HEK293 (cell line): ENCODE measurements at regions not wholly inside any gene's neighbourhood (a gene's known extent, or its start where the extent isn't known, plus 50 kb on each side); places are given as distances from the start of the nearest gene placed in this dataset.

ENCODE experiments used
- CTCF ChIA-PET: fragments of 350-600 bp; formaldehyde crosslinking; extraction: SDS; loops from one replicate; lab custom pipeline; 2021; ENCODE audit warnings: antibody characterized with exemption; lab: Yijun Ruan, JAX
- POLR2A ChIA-PET: fragments of 300-600 bp; formaldehyde crosslinking; extraction: SDS; loops from one replicate; lab custom pipeline; 2020; ENCODE audit warnings: antibody characterized with exemption, inconsistent platforms; lab: Yijun Ruan, JAX
- H3K27ac ChIP-seq: fragments of 200-500 bp; sonication (Bioruptor generic); 2 replicates; pipeline ENCODE4 v1.5.1; 2014; ENCODE audit warnings: low read depth, low read length, control low read depth, inconsistent platforms; ENCODE audit errors: extremely low read depth
- H3K36me3 ChIP-seq, 2 experiments: fragments of 200-500 bp in 1 of 2; sonication (Bioruptor generic) in 1 of 2; 1 replicate in 1 of 2; 2 replicates in 1 of 2; pipeline ENCODE4 v1.5.1; 2014 to 2017; ENCODE audit warnings: inconsistent platforms in 2 of 2, low read length in 2 of 2; ENCODE audit not compliant: control insufficient read depth in 2 of 2, insufficient read depth in 1 of 2
- H3K4me1 ChIP-seq: fragments of 200-500 bp; sonication (Bioruptor generic); 2 replicates; pipeline ENCODE4 v1.5.1; 2014; ENCODE audit warnings: mild to moderate bottlenecking, low read length, inconsistent platforms; ENCODE audit not compliant: control insufficient read depth, insufficient read depth
- H3K4me3 ChIP-seq: 2 replicates; pipeline ENCODE4 v1.5.1; 2011; ENCODE audit warnings: low read depth, mild to moderate bottlenecking, control low read depth, low read length, moderate library complexity
- H3K9me3 ChIP-seq: fragments of 200-500 bp; sonication (Bioruptor generic); 2 replicates; pipeline ENCODE4 v1.5.1; 2014; ENCODE audit warnings: low read depth, low read length, inconsistent platforms; ENCODE audit not compliant: control insufficient read depth, insufficient read depth
- BCL11A ChIP-seq: fragments of 450-650 bp; formaldehyde crosslinking; IDR thresholded peaks from 2 replicates; pipeline ENCODE4 v1.5.1; 2016; ENCODE audit warnings: low read depth, missing biosample characterization, missing genetic modification characterization
- BCL11B ChIP-seq: fragments of 450-650 bp; formaldehyde crosslinking; IDR thresholded peaks from 2 replicates; pipeline ENCODE4 v1.5.1; 2016; ENCODE audit warnings: low read depth, missing biosample characterization, missing genetic modification characterization
- IKZF3 ChIP-seq: fragments of 450-650 bp; IDR thresholded peaks from 2 replicates; pipeline ENCODE4 v1.5.0; 2018; ENCODE audit warnings: missing biosample characterization, mild to moderate bottlenecking, missing genetic modification characterization, moderate library complexity
- KLF7 ChIP-seq: fragments of 450-650 bp; formaldehyde crosslinking; IDR thresholded peaks from 2 replicates; pipeline ENCODE4 v1.5.1; 2016; ENCODE audit warnings: missing biosample characterization, missing genetic modification characterization, borderline replicate concordance
- KLF9 ChIP-seq: fragments of 450-650 bp; formaldehyde crosslinking; IDR thresholded peaks from 2 replicates; pipeline ENCODE4 v1.5.1; 2016; ENCODE audit warnings: missing biosample characterization, missing genetic modification characterization, low read depth
- PRDM1 ChIP-seq: fragments of 450-650 bp; formaldehyde crosslinking; IDR thresholded peaks from 2 replicates; pipeline ENCODE4; 2016; ENCODE audit warnings: missing biosample characterization, missing genetic modification characterization
- SP3 ChIP-seq: fragments of 450-650 bp; formaldehyde crosslinking; IDR thresholded peaks from 2 replicates; pipeline ENCODE4 v1.5.1; 2016; ENCODE audit warnings: missing biosample characterization, missing genetic modification characterization
- YY1 ChIP-seq: fragments of 450-650 bp; formaldehyde crosslinking; IDR thresholded peaks from 2 replicates; pipeline ENCODE4 v1.5.1; 2018; ENCODE audit warnings: missing biosample characterization, missing genetic modification characterization
- ZBTB7A ChIP-seq: fragments of 450-650 bp; formaldehyde crosslinking; IDR thresholded peaks from 2 replicates; pipeline ENCODE4 v1.5.1; 2016; ENCODE audit warnings: low read depth, missing biosample characterization, missing genetic modification characterization
- ZFP3 ChIP-seq: fragments of 450-650 bp; formaldehyde crosslinking; IDR thresholded peaks from 2 replicates; pipeline ENCODE4 v1.5.1; 2016; ENCODE audit warnings: low read depth, missing biosample characterization, missing genetic modification characterization
- ZNF140 ChIP-seq: fragments of 450-650 bp; formaldehyde crosslinking; IDR thresholded peaks from 2 replicates; pipeline ENCODE4 v1.5.1; 2016; ENCODE audit warnings: missing biosample characterization, missing genetic modification characterization
- ZNF184 ChIP-seq: fragments of 450-650 bp; IDR thresholded peaks from 2 replicates; pipeline ENCODE4 v1.5.1; 2018; ENCODE audit warnings: missing biosample characterization, mild to moderate bottlenecking, missing genetic modification characterization
- ZNF211 ChIP-seq: fragments of 450-650 bp; formaldehyde crosslinking; IDR thresholded peaks from 2 replicates; pipeline ENCODE4 v1.5.1; 2016; ENCODE audit warnings: low read depth, missing biosample characterization, missing genetic modification characterization
- ZNF24 ChIP-seq: fragments of 450-650 bp; formaldehyde crosslinking; IDR thresholded peaks from 2 replicates; pipeline ENCODE4 v1.5.1; 2016; ENCODE audit warnings: missing biosample characterization, missing genetic modification characterization
- ZNF324 ChIP-seq: fragments of 450-650 bp; formaldehyde crosslinking; IDR thresholded peaks from 2 replicates; pipeline ENCODE4 v1.5.1; 2016; ENCODE audit warnings: missing biosample characterization, missing genetic modification characterization
- ZNF423 ChIP-seq: fragments of 450-650 bp; formaldehyde crosslinking; IDR thresholded peaks from 2 replicates; pipeline ENCODE4 v1.5.1; 2016; ENCODE audit warnings: missing biosample characterization, missing genetic modification characterization
- ZNF433 ChIP-seq: fragments of 450-650 bp; formaldehyde crosslinking; IDR thresholded peaks from 2 replicates; pipeline ENCODE4 v1.5.1; 2016; ENCODE audit warnings: missing biosample characterization, missing genetic modification characterization, low read depth
- ZNF473 ChIP-seq: fragments of 450-650 bp; formaldehyde crosslinking; IDR thresholded peaks from 2 replicates; pipeline ENCODE4 v1.5.1; 2017; ENCODE audit warnings: missing biosample characterization, missing genetic modification characterization
- ZNF48 ChIP-seq: fragments of 450-650 bp; formaldehyde crosslinking; IDR thresholded peaks from 2 replicates; pipeline ENCODE4 v1.5.1; 2016; ENCODE audit warnings: missing biosample characterization, missing genetic modification characterization
- ZNF560 ChIP-seq: fragments of 450-650 bp; formaldehyde crosslinking; IDR thresholded peaks from 2 replicates; pipeline ENCODE4 v1.5.1; 2017; ENCODE audit warnings: missing biosample characterization, missing genetic modification characterization, borderline replicate concordance
- ZNF571 ChIP-seq: fragments of 450-650 bp; formaldehyde crosslinking; IDR thresholded peaks from 2 replicates; pipeline ENCODE4 v1.5.0; 2017; ENCODE audit warnings: missing biosample characterization, missing genetic modification characterization
- ZNF747 ChIP-seq: fragments of 450-650 bp; formaldehyde crosslinking; IDR thresholded peaks from 2 replicates; pipeline ENCODE4 v1.5.1; 2016; ENCODE audit warnings: missing biosample characterization, missing genetic modification characterization
- ZNF792 ChIP-seq: fragments of 450-650 bp; formaldehyde crosslinking; IDR thresholded peaks from 2 replicates; pipeline ENCODE4 v1.5.1; 2016; ENCODE audit warnings: missing biosample characterization, missing genetic modification characterization
- TF ChIP-seq, protein P1 (sequence below): fragments of 450-650 bp; formaldehyde crosslinking; IDR thresholded peaks from 2 replicates; pipeline ENCODE4 v1.5.1; 2016; ENCODE audit warnings: missing biosample characterization, missing genetic modification characterization
- TF ChIP-seq, protein P2 (sequence below): fragments of 450-650 bp; formaldehyde crosslinking; IDR thresholded peaks from 2 replicates; pipeline ENCODE4 v1.5.1; 2016; ENCODE audit warnings: missing biosample characterization, missing genetic modification characterization
- TF ChIP-seq, protein P3 (sequence below): fragments of 450-650 bp; formaldehyde crosslinking; IDR thresholded peaks from 2 replicates; pipeline ENCODE4 v1.5.1; 2016; ENCODE audit warnings: missing biosample characterization, missing genetic modification characterization

DNA sequence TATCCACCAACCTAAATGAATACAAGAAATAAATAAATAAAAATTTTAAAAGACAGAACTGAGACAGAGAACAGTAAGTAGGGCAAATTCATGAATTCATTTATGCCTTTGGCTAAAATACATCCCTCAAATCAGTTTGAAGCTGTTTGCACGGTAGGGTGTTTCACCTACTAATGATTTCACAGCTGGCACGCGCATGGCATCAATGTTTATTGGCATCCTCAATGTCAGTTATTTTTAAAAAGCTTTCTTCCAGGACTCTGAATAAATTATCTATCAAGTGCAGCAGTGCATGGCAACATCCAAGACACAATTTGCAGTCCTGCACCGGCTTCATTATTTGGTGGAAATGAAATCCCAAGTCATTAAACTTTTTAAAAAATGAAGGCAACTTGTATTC is 985.2 kb upstream of the ROBO1 start:
- Histone ChIP-seq H3K4me3 (no peak overlapping the region), H3K9me3 (no peaks in the 10 kb centered on the region), H3K36me3 (no peaks in the 10 kb centered on the region), H3K27ac (no peak overlapping the region), H3K4me1 (no peaks in the 10 kb centered on the region)
- ChIA-PET POLR2A (no interaction called here), CTCF (no interaction called here)
- no peak for TF ChIP-seq ZNF473 (tag by site-specific recombination)

DNA sequence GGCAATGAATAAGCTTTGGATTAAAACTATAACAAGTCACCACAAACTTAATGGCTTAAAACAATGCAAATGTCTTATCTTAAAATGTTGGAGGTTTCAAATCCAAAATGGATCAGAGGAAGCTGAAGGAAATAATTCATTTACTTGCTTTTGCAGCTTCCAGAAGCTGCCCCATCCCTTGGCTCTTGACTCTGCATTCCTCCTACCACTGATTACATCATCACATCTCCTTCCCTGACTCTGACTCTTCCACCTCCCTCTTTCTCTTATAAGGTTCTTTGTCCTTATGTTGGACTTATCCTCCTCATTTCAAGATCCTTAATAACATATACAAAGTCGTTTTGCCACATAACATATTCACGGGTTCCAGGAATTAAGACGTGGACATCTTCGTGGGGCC is 982.8 kb upstream of the ROBO1 start:
- H3K36me3 ChIP-seq = no peaks in the 10 kb centered on the region
- H3K4me1 ChIP-seq = no peaks in the 10 kb centered on the region
- H3K9me3 ChIP-seq = no peaks in the 10 kb centered on the region
- H3K27ac ChIP-seq = no peak overlapping the region
- H3K4me3 ChIP-seq = no peak overlapping the region
- CTCF ChIA-PET = no interaction called here
- no peak for TF ChIP-seq BCL11A (tag by site-specific recombination)
- no peak for TF ChIP-seq ZBTB7A (tag by site-specific recombination)
- TF ChIP-seq, all 188 proteins: peak for 0
- POLR2A ChIA-PET = no interaction called here

DNA sequence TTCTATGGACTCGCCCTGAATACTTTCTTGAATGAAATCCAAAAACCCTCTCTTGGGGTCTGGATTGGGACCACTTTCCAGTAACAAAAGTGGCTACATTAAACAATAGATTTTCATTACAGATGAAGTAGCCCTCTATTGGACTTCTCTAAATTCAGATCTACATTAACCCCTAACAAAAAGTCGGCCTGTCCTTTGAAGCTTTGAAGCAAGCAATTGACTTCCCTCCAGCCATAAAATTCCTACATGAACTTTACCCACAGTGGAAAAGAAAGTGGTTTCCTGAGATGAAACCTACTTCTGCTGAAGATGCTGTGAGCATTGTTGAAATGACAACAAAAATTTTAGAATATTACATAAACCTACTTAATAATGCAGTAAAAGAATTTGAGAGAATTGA is 967.1 kb upstream of the ROBO1 start:
- ChIA-PET POLR2A (no interaction called here), CTCF (no interaction called here)
- Histone ChIP-seq H3K4me1 (no peaks in the 10 kb centered on the region), H3K27ac (no peak overlapping the region), H3K4me3 (no peak overlapping the region), H3K9me3 (no peaks in the 10 kb centered on the region), H3K36me3 (no peaks in the 10 kb centered on the region)
- TF ChIP-seq SP3 (tag by site-specific recombination) (no peak), ZNF48 (tag by site-specific recombination) (no peak), KLF7 (tag by site-specific recombination) (no peak), ZNF140 (tag by site-specific recombination) (no peak), ZNF792 (no peak), ZNF433 (tag by site-specific recombination) (no peak), ZNF184 (tag by site-specific recombination) (no peak)
- TF ChIP-seq, protein P1, sequence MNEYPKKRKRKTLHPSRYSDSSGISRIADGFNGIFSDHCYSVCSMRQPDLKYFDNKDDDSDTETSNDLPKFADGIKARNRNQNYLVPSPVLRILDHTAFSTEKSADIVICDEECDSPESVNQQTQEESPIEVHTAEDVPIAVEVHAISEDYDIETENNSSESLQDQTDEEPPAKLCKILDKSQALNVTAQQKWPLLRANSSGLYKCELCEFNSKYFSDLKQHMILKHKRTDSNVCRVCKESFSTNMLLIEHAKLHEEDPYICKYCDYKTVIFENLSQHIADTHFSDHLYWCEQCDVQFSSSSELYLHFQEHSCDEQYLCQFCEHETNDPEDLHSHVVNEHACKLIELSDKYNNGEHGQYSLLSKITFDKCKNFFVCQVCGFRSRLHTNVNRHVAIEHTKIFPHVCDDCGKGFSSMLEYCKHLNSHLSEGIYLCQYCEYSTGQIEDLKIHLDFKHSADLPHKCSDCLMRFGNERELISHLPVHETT (tag by site-specific recombination) = no peak
- TF ChIP-seq, protein P2, sequence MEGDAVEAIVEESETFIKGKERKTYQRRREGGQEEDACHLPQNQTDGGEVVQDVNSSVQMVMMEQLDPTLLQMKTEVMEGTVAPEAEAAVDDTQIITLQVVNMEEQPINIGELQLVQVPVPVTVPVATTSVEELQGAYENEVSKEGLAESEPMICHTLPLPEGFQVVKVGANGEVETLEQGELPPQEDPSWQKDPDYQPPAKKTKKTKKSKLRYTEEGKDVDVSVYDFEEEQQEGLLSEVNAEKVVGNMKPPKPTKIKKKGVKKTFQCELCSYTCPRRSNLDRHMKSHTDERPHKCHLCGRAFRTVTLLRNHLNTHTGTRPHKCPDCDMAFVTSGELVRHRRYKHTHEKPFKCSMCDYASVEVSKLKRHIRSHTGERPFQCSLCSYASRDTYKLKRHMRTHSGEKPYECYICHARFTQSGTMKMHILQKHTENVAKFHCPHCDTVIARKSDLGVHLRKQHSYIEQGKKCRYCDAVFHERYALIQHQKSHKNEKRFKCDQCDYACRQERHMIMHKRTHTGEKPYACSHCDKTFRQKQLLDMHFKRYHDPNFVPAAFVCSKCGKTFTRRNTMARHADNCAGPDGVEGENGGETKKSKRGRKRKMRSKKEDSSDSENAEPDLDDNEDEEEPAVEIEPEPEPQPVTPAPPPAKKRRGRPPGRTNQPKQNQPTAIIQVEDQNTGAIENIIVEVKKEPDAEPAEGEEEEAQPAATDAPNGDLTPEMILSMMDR (tag by site-specific recombination) = no peak

DNA sequence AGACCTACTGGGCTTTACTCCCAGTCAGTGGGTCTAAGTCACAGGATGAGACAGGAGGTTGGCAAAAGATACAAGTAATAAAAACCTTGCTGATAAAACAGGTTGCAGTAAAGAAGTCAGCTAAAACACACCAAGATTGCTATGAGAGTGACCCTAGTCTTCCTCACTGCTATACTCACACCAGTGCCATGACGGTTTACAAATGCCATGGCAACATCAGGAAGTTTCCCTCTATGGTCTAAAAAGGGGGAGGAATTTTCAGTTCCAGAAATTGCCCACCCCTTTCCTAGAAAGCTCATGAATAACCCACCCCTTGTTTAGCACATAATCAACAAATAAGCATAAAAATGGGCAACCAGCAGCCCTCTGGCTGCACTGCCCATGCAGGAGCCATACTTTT is 966.7 kb upstream of the ROBO1 start:
- ChIA-PET POLR2A (no interaction called here), CTCF (no interaction called here)
- Histone ChIP-seq H3K4me3 (no peak overlapping the region), H3K27ac (no peak overlapping the region), H3K36me3 (no peaks in the 10 kb centered on the region), H3K4me1 (no peaks in the 10 kb centered on the region), H3K9me3 (no peaks in the 10 kb centered on the region)
- TF ChIP-seq BCL11A (tag by site-specific recombination) = no peak
- TF ChIP-seq YY1 = no peak
- TF ChIP-seq BCL11B (tag by site-specific recombination) = no peak
- no peak for TF ChIP-seq ZNF24 (tag by site-specific recombination)
- no peak for TF ChIP-seq PRDM1 (tag by site-specific recombination)
- TF ChIP-seq IKZF3 = no peak
- TF ChIP-seq ZNF423 (tag by site-specific recombination) = no peak
- TF ChIP-seq, protein P3, sequence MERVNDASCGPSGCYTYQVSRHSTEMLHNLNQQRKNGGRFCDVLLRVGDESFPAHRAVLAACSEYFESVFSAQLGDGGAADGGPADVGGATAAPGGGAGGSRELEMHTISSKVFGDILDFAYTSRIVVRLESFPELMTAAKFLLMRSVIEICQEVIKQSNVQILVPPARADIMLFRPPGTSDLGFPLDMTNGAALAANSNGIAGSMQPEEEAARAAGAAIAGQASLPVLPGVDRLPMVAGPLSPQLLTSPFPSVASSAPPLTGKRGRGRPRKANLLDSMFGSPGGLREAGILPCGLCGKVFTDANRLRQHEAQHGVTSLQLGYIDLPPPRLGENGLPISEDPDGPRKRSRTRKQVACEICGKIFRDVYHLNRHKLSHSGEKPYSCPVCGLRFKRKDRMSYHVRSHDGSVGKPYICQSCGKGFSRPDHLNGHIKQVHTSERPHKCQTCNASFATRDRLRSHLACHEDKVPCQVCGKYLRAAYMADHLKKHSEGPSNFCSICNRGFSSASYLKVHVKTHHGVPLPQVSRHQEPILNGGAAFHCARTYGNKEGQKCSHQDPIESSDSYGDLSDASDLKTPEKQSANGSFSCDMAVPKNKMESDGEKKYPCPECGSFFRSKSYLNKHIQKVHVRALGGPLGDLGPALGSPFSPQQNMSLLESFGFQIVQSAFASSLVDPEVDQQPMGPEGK (tag by site-specific recombination) = no peak
- no peak for TF ChIP-seq ZNF571 (tag by site-specific recombination)
- TF ChIP-seq ZNF560 (tag by site-specific recombination) = no peak
- no peak for TF ChIP-seq ZNF324 (tag by site-specific recombination)
- TF ChIP-seq KLF9 (tag by site-specific recombination) = no peak
- TF ChIP-seq ZNF211 (tag by site-specific recombination) = no peak
- no peak for TF ChIP-seq ZNF747 (tag by site-specific recombination)
- TF ChIP-seq ZFP3 (tag by site-specific recombination) = no peak
